HG02884 (cell line): ENCODE measurements at regions not wholly inside any gene's neighbourhood (a gene's known extent, or its start where the extent isn't known, plus 50 kb on each side); places are given as distances from the start of the nearest gene placed in this dataset.

Experiments
- ATAC-seq: cut with Tn5 transposase; IDR thresholded peaks from one replicate; pipeline ENCODE4 v1.9.1; 2021; ENCODE audit warnings: mild to moderate bottlenecking, moderate library complexity; ENCODE audit not compliant: unreplicated experiment

DNA sequence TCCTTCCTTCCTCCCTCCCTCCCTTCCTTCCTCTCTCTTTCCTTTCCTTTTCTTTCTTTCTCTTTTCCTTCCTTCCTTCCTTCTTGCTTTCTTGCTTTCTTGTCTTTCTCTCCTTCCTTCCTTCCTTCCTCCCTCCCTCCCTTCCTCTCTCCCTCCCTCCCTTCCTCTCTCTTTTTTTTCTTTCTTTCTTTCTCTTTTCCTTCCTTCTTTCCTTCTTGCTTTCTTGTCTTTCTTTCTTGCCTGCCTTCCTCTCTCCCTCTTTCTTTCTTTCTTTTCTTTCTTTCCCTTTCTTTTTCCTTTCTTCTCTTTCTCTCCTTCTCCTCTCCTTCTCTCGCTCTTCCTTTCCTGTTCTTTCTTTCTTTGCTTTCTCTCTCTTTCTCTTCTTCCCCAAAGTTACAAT is 728.4 kb upstream of the ADAMTS5 start:
- no peak for ATAC-seq

DNA sequence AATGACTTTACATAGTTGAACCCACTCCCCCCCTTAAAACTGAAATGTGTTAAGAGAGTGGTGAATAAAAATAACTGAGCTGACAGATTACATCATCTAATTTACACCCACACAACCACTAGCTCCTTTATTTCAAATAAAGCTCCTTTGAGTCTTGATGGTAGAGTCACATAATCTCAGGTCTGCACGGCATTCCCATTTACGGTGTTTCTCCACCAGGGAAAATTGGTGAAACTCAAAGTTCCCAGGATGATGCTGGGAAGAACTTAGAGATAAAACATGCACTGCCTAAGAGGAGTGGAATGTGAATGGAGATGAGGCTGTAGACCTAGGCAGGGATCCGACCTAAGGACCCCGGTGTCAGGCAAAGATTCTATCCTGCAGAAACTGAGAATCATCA is 727.8 kb upstream of the ADAMTS5 start:
- no peak for ATAC-seq

DNA sequence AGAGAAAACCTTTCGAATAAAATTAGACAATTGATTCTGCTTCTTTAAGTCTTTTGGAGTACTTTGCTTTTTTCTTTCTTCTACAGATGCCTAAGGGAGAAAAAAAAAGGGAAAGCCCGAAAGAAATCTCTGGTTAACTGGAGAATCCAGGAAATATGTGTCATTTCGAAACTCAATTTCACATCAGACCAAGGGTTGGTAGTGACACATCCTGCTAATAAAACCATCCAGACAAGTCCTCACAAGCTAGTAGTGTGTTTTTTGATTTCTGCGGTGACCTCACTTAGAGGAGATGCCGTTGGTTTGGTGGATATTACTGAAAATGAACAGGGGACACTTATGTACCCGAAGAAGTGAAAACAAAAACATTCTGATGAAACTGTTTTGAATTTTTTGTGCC is 726.5 kb upstream of the ADAMTS5 start:
- ATAC-seq: no peak

DNA sequence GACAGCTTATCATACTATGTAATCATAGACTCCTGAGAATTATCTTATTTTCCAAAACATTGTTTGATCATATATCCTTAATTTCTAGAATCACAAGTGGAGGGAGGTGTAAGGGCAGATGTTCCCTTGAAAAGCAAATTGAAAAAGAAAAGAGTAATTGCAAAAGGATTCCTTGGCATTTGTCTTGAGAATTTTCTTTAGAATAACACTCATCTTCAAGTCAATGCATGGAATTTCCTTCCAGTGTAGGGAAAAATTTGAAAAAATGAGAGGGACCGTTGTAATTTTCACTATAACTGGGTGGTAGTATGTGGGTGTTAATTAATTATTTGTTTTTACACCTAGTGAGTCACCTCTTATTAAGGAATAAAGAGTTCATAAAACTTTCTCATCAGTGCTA is 724.6 kb upstream of the ADAMTS5 start:
- ATAC-seq: no peak

DNA sequence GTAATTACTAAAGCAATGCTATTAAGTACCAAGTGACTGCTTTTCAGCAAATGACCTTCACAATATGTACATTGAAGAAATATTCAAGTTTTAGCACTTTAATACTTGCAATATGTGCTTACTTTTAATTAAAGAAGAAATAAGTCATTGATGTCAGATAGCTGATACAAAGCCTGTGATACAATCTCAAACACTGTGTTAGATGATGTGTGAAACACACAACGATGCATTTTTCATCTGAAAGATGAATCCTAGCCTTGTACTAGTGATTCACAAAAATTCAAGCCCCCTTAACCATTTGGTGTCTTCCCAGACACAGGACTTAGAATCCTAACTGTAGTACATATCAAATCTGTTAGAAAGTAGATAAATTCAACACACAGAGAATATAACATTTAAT is 724.1 kb upstream of the ADAMTS5 start:
- ATAC-seq: no peak

DNA sequence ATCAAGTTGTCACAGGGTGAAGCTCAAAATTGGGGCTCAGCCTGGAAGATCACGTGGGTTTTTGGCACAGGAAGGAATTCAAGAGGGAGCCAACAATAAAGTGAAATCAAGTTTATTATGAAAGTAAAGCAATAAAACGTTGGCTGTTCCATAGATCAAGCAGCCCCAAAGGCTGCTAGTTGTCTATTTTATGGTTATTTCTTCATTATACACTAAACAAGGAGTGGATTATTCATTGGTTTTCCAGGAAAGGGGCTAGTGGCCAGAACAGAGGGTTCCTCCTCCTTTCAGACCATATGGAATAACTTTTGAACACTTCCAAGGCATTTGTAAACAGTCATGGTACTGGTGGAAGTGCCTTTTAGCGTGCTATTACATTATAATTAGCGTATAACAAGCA is 723.5 kb upstream of the ADAMTS5 start:
- no peak for ATAC-seq

DNA sequence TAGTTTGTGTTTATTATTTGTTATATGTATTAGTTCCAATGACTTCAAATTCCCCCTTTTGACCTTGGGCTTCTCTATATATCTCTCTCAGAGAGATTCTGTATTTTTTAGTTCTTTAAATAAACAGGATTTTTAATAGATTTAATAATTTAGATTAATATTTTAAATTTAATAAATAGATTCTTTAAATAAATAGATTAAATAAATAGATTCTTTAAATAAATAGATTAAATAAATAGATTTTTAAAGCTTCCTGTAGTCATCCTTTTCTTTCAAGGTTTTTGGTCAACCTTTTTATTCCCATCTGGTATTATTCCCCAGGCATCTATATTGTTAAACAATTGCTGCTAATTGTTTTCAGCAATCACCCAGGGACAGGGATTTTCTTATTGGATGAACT is 721.9 kb upstream of the ADAMTS5 start:
- no peak for ATAC-seq

DNA sequence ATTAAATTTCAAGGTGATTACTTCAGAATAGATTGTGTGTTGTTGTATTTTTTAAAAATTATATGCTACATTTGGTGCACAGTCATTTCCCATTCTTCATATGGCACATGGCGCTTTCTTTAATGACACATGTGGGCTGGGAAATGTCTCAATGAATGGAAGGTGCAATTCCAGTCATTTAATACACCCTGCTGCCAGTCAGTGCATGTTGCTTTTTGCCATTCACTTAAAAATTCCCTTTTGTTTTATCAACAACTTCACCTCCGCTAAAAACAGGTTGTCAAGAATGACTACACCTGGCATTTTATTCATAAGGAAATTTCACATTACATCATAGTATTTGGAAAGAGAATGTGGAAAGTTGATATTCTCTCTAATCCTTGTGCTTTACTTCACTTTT is 716.4 kb upstream of the ADAMTS5 start:
- no peak for ATAC-seq

DNA sequence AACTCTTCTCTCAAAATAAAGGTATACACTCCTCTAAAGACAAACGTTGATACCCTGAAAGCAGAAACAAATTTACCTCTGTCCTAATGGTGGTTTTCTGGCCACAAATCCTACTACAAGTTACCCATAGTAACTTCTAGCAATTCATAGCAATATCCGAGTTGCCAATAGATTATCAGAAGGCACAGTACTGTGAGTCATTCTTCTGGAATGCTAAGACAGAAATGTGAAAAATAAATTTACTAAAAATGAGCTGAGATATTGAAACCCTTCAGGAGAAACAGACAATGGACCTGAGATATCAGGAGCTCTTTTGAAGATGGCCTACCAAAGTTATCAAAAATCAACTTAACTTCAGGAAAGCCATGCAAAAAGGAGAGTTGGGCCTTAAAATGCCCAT is 715.0 kb upstream of the ADAMTS5 start:
- no peak for ATAC-seq

DNA sequence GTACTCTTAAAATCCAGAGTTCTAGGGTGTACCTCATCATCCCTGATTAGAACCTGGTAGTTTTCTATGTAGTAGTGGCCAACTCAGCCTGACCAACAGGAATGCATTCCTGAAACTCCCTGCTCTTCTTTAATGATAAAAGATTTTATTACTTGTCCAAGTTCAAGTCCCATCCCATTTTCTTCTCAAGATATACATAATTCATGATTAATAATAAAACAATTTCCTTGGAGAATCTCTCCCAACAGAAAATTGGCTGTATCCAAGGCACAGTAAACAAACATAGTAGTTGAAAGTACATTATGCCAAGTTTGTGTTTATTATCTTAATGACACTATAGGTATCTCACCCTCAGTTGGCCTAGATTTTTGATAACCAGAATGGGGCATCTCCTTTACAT is 714.1 kb upstream of the ADAMTS5 start:
- ATAC-seq: no peak

DNA sequence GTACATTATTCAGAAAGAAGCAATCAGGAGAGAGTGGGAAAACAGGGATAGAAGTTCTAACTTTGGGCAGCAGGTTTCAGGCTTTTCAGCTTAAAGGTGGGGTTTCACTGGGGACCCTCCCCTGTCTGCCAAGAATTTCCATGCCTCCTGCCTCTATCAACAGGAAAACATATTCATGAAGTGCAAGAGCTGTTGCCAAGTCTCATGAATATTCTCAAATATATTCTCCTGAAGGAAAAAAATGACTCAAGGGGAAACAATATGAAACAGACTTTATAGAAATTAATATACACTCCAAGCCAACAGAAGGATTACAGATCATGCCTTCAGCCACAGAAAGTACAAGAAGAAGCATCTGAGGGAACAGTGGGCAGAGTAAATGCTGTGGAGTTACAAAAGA is 713.3 kb upstream of the ADAMTS5 start:
- no peak for ATAC-seq

DNA sequence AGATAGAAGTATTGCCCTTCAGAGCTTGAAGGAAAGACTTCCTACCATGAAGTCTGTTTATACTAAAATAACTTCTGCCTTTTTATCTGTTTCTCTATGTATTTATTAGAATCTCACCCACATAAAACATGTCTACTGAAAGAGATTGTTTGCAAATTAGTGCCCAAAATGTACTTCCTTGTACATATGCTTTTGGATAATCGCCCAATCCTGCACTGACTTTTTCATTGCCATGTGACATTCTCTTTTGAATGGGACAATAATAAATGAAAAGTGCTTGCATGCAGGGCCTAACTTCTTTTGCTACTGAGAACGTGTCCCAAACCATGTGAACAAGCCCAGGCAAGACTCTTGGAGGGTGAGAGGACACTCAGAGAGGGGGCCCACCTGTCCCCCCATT is 711.6 kb upstream of the ADAMTS5 start:
- no peak for ATAC-seq

DNA sequence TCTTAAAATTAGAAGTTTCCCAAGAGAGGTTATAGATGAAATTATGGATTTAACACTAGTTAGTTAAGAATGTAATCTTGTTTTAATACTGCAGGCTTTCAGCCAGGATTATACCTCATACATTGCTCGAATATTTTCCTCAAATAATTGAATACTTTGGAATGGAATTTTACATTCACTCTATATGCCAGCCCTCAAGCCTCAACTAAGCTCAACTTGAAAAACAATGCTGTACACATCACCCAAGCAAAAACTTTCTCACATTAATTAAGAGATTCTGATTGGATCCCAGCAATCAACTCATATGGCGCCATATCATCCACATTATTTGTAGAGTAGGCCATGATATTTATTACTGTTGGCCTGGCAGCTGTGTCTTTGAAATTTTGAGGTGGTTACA is 710.7 kb upstream of the ADAMTS5 start:
- no peak for ATAC-seq

DNA sequence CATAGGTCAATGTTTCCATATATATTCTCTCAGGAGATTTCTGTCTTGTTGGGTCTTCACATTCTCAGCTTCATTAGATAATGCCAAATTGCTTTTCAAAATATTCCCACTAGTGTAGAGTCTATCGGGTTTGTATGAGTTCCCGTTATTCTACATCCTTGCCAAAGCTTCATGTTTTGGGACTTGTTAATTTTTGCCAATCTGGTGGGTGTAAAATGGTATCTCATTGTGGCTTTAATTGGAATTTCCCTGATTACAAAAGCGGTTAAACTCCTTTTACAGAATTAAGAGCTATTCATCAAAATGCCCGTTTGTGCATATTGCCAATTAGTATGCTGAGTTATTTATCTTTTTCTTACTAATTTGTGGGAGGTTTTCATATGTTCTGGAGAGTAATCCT is 708.4 kb upstream of the ADAMTS5 start:
- no peak for ATAC-seq

DNA sequence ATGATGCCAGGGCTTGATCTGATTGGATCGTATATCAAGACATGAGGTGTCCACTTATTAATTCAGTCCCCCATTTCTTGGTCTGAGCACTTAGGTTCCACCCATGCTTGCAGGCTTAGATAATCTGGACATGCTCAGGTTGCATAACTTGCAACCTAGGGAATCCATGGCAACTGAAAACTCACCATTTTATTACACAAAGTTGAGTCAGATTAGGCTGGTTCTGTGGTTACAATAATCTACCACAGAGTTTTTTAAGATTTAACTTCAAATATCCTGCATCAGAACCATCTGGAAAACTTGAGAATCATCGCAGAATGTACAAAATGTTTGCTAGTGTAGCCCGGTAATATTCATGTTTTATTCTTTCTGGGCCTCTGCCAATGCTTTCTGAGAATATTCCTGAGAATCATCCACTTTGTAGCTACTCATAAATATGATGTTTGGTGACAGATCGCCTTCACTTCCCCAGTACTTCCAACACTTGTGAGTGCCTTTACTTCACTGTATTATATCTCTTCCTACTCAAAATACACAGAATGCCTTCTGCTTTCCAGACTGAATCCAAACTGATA is 707.2 kb upstream of the ADAMTS5 start:
- ATAC-seq: no peak

DNA sequence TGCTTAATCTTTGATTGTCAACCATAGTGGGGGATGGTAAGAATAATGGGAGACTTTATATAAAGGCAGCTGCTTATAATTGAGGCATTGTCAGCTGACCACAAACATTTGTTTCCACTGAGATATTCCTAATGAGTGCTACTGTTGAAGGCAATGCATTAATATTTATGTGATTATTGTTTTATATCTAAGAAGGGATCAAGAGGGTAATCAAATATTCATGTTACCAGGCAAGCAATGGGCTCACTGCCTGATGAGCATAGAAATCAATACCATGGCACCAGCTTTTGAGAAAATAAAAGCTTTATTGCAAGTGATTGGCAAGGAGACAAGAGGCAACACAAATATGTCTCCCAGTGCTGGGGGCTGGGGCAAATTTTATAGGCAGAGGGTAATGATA is 706.7 kb upstream of the ADAMTS5 start:
- no peak for ATAC-seq

DNA sequence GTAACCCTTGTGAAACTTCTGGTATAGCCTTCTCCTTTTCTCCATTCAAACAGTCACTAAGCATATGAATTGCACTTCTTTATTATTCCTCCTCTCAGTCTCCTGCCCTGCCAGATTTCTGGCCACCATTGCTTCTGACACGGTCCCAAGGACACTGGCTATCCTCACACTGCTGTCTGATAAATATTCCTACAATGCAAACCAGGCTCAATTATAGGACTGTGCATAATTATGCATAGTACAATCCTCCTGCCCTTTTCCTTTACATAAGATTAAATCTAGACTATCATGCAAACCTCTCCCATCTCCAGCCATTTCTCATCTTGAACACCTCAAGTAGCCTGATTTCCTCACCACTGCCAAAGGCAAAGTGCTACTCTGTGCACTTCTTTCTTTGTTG is 704.3 kb upstream of the ADAMTS5 start:
- no peak for ATAC-seq

DNA sequence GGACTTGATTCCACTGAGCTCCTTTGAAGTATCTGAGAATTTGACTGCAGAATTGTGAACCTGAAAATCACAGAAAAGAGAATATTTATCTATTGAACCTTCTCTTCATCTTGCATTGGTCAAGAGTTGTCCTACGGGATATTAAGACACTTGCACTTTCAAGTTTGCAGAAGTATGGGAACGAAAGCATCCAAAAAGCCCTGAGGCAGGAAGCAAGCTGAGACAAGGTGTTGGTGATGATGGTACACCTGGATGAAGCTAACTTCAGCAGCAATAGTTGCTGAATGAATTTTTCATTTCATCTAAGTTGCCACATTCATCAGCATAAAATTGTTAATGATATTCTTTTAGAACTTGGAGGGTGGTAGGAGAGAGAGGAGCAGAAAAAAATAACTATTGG is 686.6 kb upstream of the ADAMTS5 start:
- no peak for ATAC-seq

DNA sequence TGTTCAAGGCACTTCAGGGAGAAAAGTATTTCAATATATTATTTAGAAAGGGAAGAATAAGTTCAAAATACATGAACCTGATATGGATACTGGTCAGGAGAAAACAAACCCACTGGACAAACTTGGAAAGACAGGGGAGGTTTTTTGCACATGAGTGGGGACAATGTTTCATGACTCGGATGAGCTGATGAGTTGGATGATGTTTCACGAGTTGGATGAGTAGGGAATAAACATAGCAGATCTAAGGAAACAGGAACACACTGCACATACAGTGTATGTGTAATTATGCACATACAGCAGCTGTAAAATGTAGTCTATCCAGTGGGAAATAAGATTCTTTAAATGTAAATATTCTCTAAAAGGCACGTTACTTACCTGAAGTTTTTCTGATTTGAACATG is 682.9 kb upstream of the ADAMTS5 start:
- no peak for ATAC-seq

DNA sequence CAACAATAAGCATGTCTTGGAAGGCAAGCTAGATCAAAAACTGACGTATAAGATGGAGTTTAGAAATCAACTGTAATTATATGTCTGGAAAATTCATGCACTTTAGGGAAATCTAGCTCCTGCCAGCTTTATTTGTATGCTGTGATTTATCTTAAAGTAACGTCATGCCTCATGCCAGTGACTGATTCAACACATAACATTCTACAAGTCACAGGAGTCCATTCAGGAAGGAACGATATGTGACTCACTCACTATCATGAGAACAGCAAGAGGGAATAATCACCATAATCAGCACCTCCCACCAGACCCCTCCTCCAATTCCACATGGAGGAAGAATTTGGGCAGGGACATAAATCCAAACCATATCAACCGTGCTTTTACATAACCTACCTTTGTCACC is 682.4 kb upstream of the ADAMTS5 start:
- ATAC-seq: no peak

DNA sequence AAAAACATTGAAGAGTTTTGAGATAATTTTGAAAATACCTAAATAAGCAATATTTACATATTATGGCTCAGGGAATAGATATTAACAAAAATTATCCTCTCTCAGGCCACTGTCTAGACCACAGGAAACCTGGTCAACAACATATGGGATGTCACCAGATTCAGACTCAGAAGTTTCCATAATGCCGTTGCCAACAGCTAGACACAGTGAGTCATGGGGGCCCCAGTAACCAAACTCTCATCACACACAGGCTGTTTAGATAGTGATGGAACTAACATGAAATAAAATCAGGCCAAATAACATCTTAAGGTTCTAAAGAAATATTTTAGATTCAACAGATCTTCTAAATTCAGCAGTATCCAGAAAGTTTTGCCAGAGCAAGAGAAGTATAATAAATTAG is 681.7 kb upstream of the ADAMTS5 start:
- ATAC-seq: no peak

DNA sequence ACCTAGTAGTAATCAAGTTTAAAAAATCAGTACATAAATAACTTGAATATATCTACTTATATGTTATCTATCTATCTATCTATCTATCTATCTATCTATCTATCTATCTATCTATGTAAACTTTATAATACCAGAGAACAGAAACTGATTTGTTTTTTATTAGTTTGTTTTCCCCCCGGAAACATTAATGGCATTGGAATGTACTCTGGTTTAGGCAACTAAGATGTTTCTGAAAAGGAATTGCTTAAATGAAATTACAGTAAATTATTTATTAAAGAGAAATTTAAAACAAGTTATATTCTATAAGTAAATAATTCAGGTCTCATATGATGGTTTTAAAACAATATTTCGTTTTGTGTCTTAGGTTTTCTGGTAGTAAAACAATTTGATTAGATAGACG is 681.0 kb upstream of the ADAMTS5 start:
- ATAC-seq: no peak

DNA sequence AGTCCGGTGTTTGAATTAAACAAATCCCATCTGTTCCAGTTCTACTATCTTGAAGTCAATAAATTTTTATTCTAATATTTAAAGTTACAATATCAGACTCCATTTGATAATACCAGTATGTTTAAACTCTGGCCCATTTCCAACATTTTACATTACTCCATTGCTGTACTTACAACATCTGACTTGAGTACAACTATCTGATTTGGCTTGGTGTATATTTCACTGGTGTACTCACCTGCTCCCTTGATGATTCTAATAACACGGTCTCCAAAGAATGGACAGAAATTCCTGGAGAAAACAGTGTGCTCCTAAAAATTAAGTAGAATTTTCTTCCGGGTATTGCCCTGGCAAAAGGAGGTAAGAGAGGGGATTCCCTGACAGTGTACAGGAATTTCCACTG is 680.5 kb upstream of the ADAMTS5 start:
- ATAC-seq: no peak

DNA sequence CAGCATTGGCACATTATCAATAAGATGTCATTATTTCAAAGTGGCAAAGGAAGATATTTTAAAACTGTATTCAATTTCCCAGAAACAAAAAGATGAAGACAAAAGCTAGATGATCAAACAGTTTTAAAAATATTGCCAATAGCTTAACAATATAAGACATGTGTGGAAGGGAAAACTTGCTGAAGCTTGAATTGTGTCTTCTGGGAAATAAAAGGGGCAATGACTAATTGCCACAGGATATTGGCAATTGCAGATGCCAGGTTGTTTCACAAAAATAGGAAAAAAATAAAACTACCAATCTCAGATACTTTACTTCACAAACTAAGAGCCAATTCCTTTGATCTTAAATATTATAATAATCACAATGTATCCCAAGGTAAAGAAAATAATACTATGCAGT is 679.8 kb upstream of the ADAMTS5 start:
- no peak for ATAC-seq
